CD4-positive, alpha-beta T cell (primary cell): ENCODE measurements at regions not wholly inside any gene's neighbourhood (a gene's known extent, or its start where the extent isn't known, plus 50 kb on each side); places are given as distances from the start of the nearest gene placed in this dataset.

Source experiments
- ATAC-seq: fragments of 200-7000 bp; cut with Tn5 transposase; one replicate; pipeline ENCODE4 v1.10.0; 2022; ENCODE audit warnings: mild to moderate bottlenecking; ENCODE audit not compliant: poor library complexity
- CTCF ChIA-PET: fragments of 350-600 bp; sonication (Branson Sonifier 250); formaldehyde crosslinking; loops from one replicate; lab custom pipeline; 2021; ENCODE audit warnings: antibody characterized with exemption, inconsistent platforms; lab: Charles Lee
- POLR2A ChIA-PET: fragments of 350-600 bp; sonication (Branson Sonifier 250); formaldehyde crosslinking; loops from one replicate; lab custom pipeline; 2021; ENCODE audit warnings: antibody characterized with exemption, inconsistent platforms; lab: Charles Lee
- DNase-seq, 14 experiments: peaks; one replicate each; pipeline ENCODE4 v3.0.0-alpha.2; 2013 to 2020; ENCODE audit warnings: mixed read lengths in 2 of 14
- H3K27ac ChIP-seq, 2 donors: one replicate each; pipeline versions ENCODE4 v1.5.1 to v1.7.0; 2013; ENCODE audit warnings: low read length in 2 of 2, low read depth in 1 of 2, mild to moderate bottlenecking in 1 of 2
- H3K27me3 ChIP-seq, 2 experiments: 1 replicate in 1 of 2; 2 replicates in 1 of 2; pipeline versions ENCODE4 v1.6.1 to v1.7.0; 2013; ENCODE audit warnings: low read length in 2 of 2, control low read depth in 1 of 2, mild to moderate bottlenecking in 1 of 2, moderate library complexity in 1 of 2; ENCODE audit not compliant: insufficient read depth in 2 of 2, control insufficient read depth in 1 of 2
- H3K36me3 ChIP-seq: one replicate; pipeline ENCODE4 v1.6.1; 2013; ENCODE audit warnings: low read length, control low read depth; ENCODE audit not compliant: insufficient read depth
- H3K4me1 ChIP-seq: one replicate; pipeline ENCODE4 v1.6.1; 2013; ENCODE audit warnings: low read length, control low read depth; ENCODE audit not compliant: insufficient read depth
- H3K4me3 ChIP-seq: one replicate; pipeline ENCODE4 v1.5.1; 2013; ENCODE audit warnings: mild to moderate bottlenecking, low read length, moderate library complexity
- H3K9me3 ChIP-seq, 2 experiments: 1 replicate in 1 of 2; 2 replicates in 1 of 2; pipeline versions ENCODE4 v1.6.1 to v1.7.0; 2013; ENCODE audit warnings: low read length in 2 of 2, mild to moderate bottlenecking in 2 of 2, control low read depth in 1 of 2, moderate library complexity in 1 of 2; ENCODE audit not compliant: control insufficient read depth in 1 of 2, insufficient read depth in 1 of 2
- H3K27ac Mint-ChIP-seq: one replicate; pipeline ENCODE4 v1.8.0; 2020; ENCODE audit warnings: mixed read lengths
- H3K27me3 Mint-ChIP-seq: one replicate; pipeline ENCODE4 v1.8.0; 2021; ENCODE audit warnings: mixed read lengths
- H3K36me3 Mint-ChIP-seq: one replicate; pipeline ENCODE4 v1.8.0; 2021; ENCODE audit warnings: low read depth, mixed read lengths
- H3K4me1 Mint-ChIP-seq: one replicate; pipeline ENCODE4 v1.8.0; 2021; ENCODE audit warnings: low read depth, mixed read lengths
- H3K4me3 Mint-ChIP-seq: one replicate; pipeline ENCODE4 v1.8.0; 2020; ENCODE audit warnings: mild to moderate bottlenecking, mixed read lengths
- H3K9me3 Mint-ChIP-seq: one replicate; pipeline ENCODE4 v1.8.0; 2020; ENCODE audit warnings: mixed read lengths
- CTCF ChIP-seq: fragments of 200-600 bp; IDR thresholded peaks from one replicate; pipeline ENCODE4 v1.8.0; 2022; ENCODE audit warnings: antibody characterized with exemption, mild to moderate bottlenecking
- intact Hi-C, 2 experiments: fragments of 100-400 bp; cut with DNase I in 1 of 2; cut with micrococcal nuclease in 1 of 2; formaldehyde crosslinking; loops; one replicate each; pipeline versions ENCODE4 v1.15.1 to v1.9.0; 2023 to 2025; cut with DNase I, micrococcal nuclease

GRCh38 chr5:164580155-164580554 is 1074.7 kb downstream of the MAT2B start:
- H3K27ac Mint-ChIP-seq: no peak overlapping the region
- no peak for DNase-seq
- no peak for TF ChIP-seq CTCF
- no peak for ATAC-seq
- no peaks in the 10 kb centered on the region for H3K4me1 ChIP-seq
- no peaks in the 10 kb centered on the region for H3K36me3 Mint-ChIP-seq
- H3K27ac ChIP-seq: no peak overlapping the region
- no peak overlapping the region for H3K4me3 ChIP-seq
- H3K9me3 Mint-ChIP-seq: no peaks in the 10 kb centered on the region
- ChIA-PET CTCF (no interaction called here), POLR2A (no interaction called here)
- intact Hi-C loops: no loop called here
- H3K9me3 ChIP-seq: no peaks in the 10 kb centered on the region
- no peak overlapping the region for H3K4me3 Mint-ChIP-seq
- H3K27me3 ChIP-seq: no peaks in the 10 kb centered on the region
- H3K36me3 ChIP-seq: no peaks in the 10 kb centered on the region
- no peaks in the 10 kb centered on the region for H3K27me3 Mint-ChIP-seq
- no peaks in the 10 kb centered on the region for H3K4me1 Mint-ChIP-seq

- intact Hi-C loops: no loop called here
- peaks cover 3 to 5% of the 10 kb centered on the region in 2 experiments for H3K9me3 ChIP-seq
- TF ChIP-seq CTCF: no peak
- no peaks in the 10 kb centered on the region for H3K27me3 ChIP-seq
- Mint-ChIP-seq H3K27ac (no peak overlapping the region), H3K36me3 (no peaks in the 10 kb centered on the region), H3K4me3 (no peak overlapping the region), H3K4me1 (no peaks in the 10 kb centered on the region), H3K27me3 (no peaks in the 10 kb centered on the region), H3K9me3 (peaks cover 1% of the 10 kb centered on the region)
- DNase-seq (no peak), ATAC-seq (no peak)
- H3K27ac ChIP-seq: no peak overlapping the region
- POLR2A ChIA-PET: no interaction called here
- H3K36me3 ChIP-seq: no peaks in the 10 kb centered on the region
- H3K4me3 ChIP-seq: no peak overlapping the region
- CTCF ChIA-PET: no interaction called here
- H3K4me1 ChIP-seq: no peaks in the 10 kb centered on the region
Measured at GRCh38 chr5:164581889-164582288, 1076.5 kb downstream of the MAT2B start.

- H3K36me3 ChIP-seq: no peaks in the 10 kb centered on the region
- Mint-ChIP-seq H3K4me3 (no peak overlapping the region), H3K9me3 (peaks cover 5% of the 10 kb centered on the region), H3K4me1 (no peaks in the 10 kb centered on the region), H3K36me3 (no peaks in the 10 kb centered on the region), H3K27ac (no peak overlapping the region), H3K27me3 (no peaks in the 10 kb centered on the region)
- peaks cover 0 to 7% of the 10 kb centered on the region in 2 experiments for H3K9me3 ChIP-seq
- no peak overlapping the region for H3K27ac ChIP-seq
- CTCF ChIA-PET: no interaction called here
- ATAC-seq (no peak), DNase-seq (no peak)
- intact Hi-C loops: no loop called here
- no peak overlapping the region for H3K4me3 ChIP-seq
- no peaks in the 10 kb centered on the region for H3K27me3 ChIP-seq
- POLR2A ChIA-PET: no interaction called here
- no peaks in the 10 kb centered on the region for H3K4me1 ChIP-seq
- TF ChIP-seq CTCF: no peak
Measured at GRCh38 chr5:164593982-164594381, 1088.6 kb downstream of the MAT2B start.
